Transverse colon (tissue), 4 donors: ENCODE measurements at regions not wholly inside any gene's neighbourhood (a gene's known extent, or its start where the extent isn't known, plus 50 kb on each side); places are given as distances from the start of the nearest gene placed in this dataset.

Experiments used
- DNase-seq: peaks from one replicate; pipeline ENCODE4 v3.0.0-alpha.2; 2019
- H3K27ac ChIP-seq, 4 donors: fragments of 200-600 bp; sonication (generic); 2 replicates each; pipeline ENCODE4 v1.5.1; 2016 to 2018; ENCODE audit warnings: inconsistent platforms in 4 of 4
- H3K27me3 ChIP-seq: fragments of 200-600 bp; sonication (generic); 2 replicates; pipeline ENCODE4 v1.5.1; 2017; ENCODE audit warnings: inconsistent platforms
- H3K36me3 ChIP-seq, 4 donors: fragments of 200-600 bp; sonication (generic); 2 replicates each; pipeline ENCODE4 v1.5.1; 2017 to 2019; ENCODE audit warnings: inconsistent platforms in 4 of 4
- H3K4me1 ChIP-seq, 4 donors: fragments of 200-600 bp; sonication (generic); 2 replicates each; pipeline ENCODE4 v1.5.1; 2017 to 2020; ENCODE audit warnings: inconsistent platforms in 4 of 4
- H3K4me3 ChIP-seq, 4 donors: fragments of 200-600 bp; sonication (generic); 1 replicate in 1 of 4; 2 replicates in 3 of 4; pipeline versions ENCODE4 v1.5.1 to v1.6.1; 2017 to 2019; ENCODE audit warnings: inconsistent platforms in 4 of 4
- H3K9me3 ChIP-seq, 2 donors: fragments of 200-600 bp; sonication (generic); 2 replicates each; pipeline ENCODE4 v1.5.1; 2017 to 2019; ENCODE audit warnings: inconsistent platforms in 2 of 2
- EP300 ChIP-seq: sonication (generic); formaldehyde crosslinking; IDR thresholded peaks from one replicate; pipeline ENCODE4 v1.6.1; 2017; ENCODE audit warnings: antibody characterized with exemption, low read depth
- POLR2A ChIP-seq: fragments of 450-650 bp; IDR thresholded peaks from one replicate; pipeline ENCODE4 v1.6.1; 2016; ENCODE audit warnings: antibody characterized with exemption, mild to moderate bottlenecking, moderate library complexity
- POLR2AphosphoS5 ChIP-seq, 3 donors: sonication (generic); formaldehyde crosslinking; IDR thresholded peaks; one replicate each; pipeline ENCODE4 v1.6.1; 2016; ENCODE audit warnings: antibody characterized with exemption in 3 of 3
- WGBS, 2 donors: methylation state at CpG; one replicate each; pipeline ENCODE4 v1.1.5; 2018; ENCODE audit warnings: low coverage in 1 of 2; 5-methylcytosine and 5-hydroxymethylcytosine counted together
- in situ Hi-C, 4 donors: fragments of 200-750 bp; cut with MboI; loops; one replicate each; pipeline versions ENCODE4 v1.15.0 to v1.15.1; 2017; ENCODE audit warnings: low sequenced_read_pairs in 3 of 4, low pct_ligation_motif_present in 1 of 4, low pct_unique_long_range_greater_than_20kb in 1 of 4
- intact Hi-C: fragments of 100-400 bp; cut with DNase I; formaldehyde crosslinking; loops from one replicate; pipeline ENCODE4 v1.15.1; 2023; ENCODE audit warnings: low total_unique reads
- TF ChIP-seq, protein P1 (sequence below), 5 experiments: fragments of 200-600 bp in 3 of 5; fragments of 450-650 bp in 2 of 5; sonication (generic) in 3 of 5; IDR thresholded peaks; 1 replicate in 2 of 5; 2 replicates in 3 of 5; pipeline ENCODE4 v1.5.1; 2016 to 2017; ENCODE audit warnings: antibody characterized with exemption in 5 of 5, inconsistent platforms in 3 of 5, mild to moderate bottlenecking in 2 of 5, moderate library complexity in 1 of 5

- WGBS, 2 donors: 70 to 73% methylated on average over 4 of the region's 4 CpGs
- no peak overlapping the region for H3K4me3 ChIP-seq
- no peak for DNase-seq
- no peaks in the 10 kb centered on the region for H3K36me3 ChIP-seq
- intact Hi-C loops (no loop called here), in situ Hi-C loops (no loop called here)
- no peak for TF ChIP-seq POLR2A
- TF ChIP-seq, protein P1, sequence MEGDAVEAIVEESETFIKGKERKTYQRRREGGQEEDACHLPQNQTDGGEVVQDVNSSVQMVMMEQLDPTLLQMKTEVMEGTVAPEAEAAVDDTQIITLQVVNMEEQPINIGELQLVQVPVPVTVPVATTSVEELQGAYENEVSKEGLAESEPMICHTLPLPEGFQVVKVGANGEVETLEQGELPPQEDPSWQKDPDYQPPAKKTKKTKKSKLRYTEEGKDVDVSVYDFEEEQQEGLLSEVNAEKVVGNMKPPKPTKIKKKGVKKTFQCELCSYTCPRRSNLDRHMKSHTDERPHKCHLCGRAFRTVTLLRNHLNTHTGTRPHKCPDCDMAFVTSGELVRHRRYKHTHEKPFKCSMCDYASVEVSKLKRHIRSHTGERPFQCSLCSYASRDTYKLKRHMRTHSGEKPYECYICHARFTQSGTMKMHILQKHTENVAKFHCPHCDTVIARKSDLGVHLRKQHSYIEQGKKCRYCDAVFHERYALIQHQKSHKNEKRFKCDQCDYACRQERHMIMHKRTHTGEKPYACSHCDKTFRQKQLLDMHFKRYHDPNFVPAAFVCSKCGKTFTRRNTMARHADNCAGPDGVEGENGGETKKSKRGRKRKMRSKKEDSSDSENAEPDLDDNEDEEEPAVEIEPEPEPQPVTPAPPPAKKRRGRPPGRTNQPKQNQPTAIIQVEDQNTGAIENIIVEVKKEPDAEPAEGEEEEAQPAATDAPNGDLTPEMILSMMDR (IDR thresholded peaks at IDR 0.05): no peak
- TF ChIP-seq EP300: no peak
- no peak for TF ChIP-seq POLR2AphosphoS5 (IDR thresholded peaks at IDR 0.05)
- H3K27me3 ChIP-seq: no peaks in the 10 kb centered on the region
- H3K4me1 ChIP-seq: no peaks in the 10 kb centered on the region
- H3K9me3 ChIP-seq: peaks cover 0 to 9% of the 10 kb centered on the region in 2 donors
- H3K27ac ChIP-seq: no peak overlapping the region
These were observed 406.5 kb downstream of the LRIG3 start for GRCh38 chr12:58513852-58514251.

DNA sequence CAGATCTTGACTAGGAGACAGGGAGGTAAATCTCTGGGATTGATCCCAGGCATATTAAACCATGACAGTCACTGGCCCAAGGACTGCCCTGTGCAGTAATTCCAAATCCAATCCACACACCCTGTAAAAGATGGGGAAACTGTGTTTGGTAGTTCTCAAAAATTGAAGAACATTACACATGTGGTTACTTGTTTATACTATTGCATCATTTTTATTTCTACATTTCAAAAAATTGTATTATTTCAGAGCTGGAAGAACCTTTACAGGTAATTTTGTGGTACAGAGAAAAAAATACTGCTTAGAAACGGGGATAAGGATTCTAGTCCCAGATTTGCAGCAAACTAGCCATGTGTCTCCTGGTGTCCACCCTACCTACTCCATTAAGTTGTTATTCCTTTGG lies 400.5 kb downstream of the LRIG3 start:
- Histone ChIP-seq H3K27ac (no peak overlapping the region), H3K27me3 (no peaks in the 10 kb centered on the region), H3K4me3 (no peak overlapping the region), H3K4me1 (no peaks in the 10 kb centered on the region), H3K9me3 (peaks cover 0 to 9% of the 10 kb centered on the region in 2 donors), H3K36me3 (no peaks in the 10 kb centered on the region)
- intact Hi-C loops: no loop called here
- no peak for DNase-seq
- TF ChIP-seq, protein P1 (IDR thresholded peaks at IDR 0.05): no peak
- TF ChIP-seq POLR2AphosphoS5 (IDR thresholded peaks at IDR 0.05) (no peak), EP300 (no peak), POLR2A (no peak)
- 71 to 86% methylated on average over 1 of the region's 1 CpG for WGBS, 2 donors
- in situ Hi-C loops: no loop called here

DNA sequence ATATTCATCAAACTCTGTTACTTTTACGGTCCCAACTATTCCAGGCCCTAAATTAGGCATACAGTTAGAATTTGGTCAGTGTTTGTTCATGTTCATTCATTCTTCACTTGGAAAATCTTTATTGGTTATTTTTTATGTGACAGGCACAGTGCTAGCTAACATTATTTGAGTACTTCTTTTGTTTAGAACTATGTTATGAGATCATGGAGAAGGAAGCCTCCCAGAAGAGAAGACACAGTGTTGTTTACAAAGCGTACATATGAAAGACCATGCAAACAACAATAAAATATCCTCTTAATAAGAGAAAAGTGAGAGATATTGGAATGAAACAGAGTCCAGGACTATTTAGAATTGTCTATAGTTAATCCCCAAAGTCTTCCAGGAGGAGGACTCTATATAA lies 399.2 kb downstream of the LRIG3 start:
- no peak for TF ChIP-seq POLR2A
- TF ChIP-seq, protein P1 (IDR thresholded peaks at IDR 0.05): no peak
- no peak for TF ChIP-seq POLR2AphosphoS5 (IDR thresholded peaks at IDR 0.05)
- TF ChIP-seq EP300: no peak
- H3K9me3 ChIP-seq: peaks cover 0 to 9% of the 10 kb centered on the region in 2 donors
- H3K4me3 ChIP-seq: no peak overlapping the region
- in situ Hi-C loops (no loop called here), intact Hi-C loops (no loop called here)
- H3K27ac ChIP-seq: no peak overlapping the region
- no peaks in the 10 kb centered on the region for H3K4me1 ChIP-seq
- no peaks in the 10 kb centered on the region for H3K36me3 ChIP-seq
- no peaks in the 10 kb centered on the region for H3K27me3 ChIP-seq
- DNase-seq: no peak
- 90 to 93% methylated on average over 2 of the region's 2 CpGs for WGBS, 2 donors

DNA sequence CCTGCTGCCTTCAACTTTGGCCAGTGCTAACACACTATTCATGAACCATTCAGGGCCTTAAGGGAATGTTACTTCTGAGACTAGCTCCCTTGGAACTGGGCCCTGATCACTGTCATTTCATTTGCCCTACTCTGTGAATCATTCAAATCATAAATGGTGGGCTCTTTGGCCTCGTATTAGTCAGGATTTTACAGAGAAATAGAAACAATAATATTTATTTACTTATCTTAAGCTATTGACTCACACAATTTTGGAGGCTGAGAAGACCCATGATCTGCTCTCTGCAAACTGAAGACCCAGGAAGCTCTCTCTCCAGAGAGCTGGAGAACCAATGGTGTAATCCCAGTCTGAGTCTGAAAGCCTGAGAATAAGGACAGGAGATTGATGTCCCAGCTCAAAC lies 398.5 kb downstream of the LRIG3 start:
- Histone ChIP-seq H3K27me3 (no peaks in the 10 kb centered on the region), H3K4me1 (no peaks in the 10 kb centered on the region), H3K9me3 (peaks cover 0 to 9% of the 10 kb centered on the region in 2 donors), H3K27ac (no peak overlapping the region), H3K4me3 (no peak overlapping the region), H3K36me3 (no peaks in the 10 kb centered on the region)
- DNase-seq: no peak
- in situ Hi-C loops (no loop called here), intact Hi-C loops (no loop called here)
- TF ChIP-seq POLR2AphosphoS5 (IDR thresholded peaks at IDR 0.05) (no peak), EP300 (no peak)
- 60 to 67% methylated on average over 1 of the region's 1 CpG for WGBS, 2 donors

GRCh38 chr12:58523360-58523759 lies 396.9 kb downstream of the LRIG3 start:
- Histone ChIP-seq H3K4me1 (peaks cover 0 to under 1% (median 0%) of the 10 kb centered on the region in 4 donors), H3K4me3 (no peak overlapping the region), H3K27me3 (no peaks in the 10 kb centered on the region), H3K36me3 (no peaks in the 10 kb centered on the region), H3K9me3 (peaks cover 0 to 3% of the 10 kb centered on the region in 2 donors), H3K27ac (no peak overlapping the region)
- TF ChIP-seq POLR2AphosphoS5 (IDR thresholded peaks at IDR 0.05) (no peak), EP300 (no peak), POLR2A (no peak)
- TF ChIP-seq, protein P1 (IDR thresholded peaks at IDR 0.05): no peak
- DNase-seq: no peak
- intact Hi-C loops: no loop called here
- in situ Hi-C loops: no loop called here
